ENCODE measurements at regions not wholly inside any gene's neighbourhood (a gene's known extent, or its start where the extent isn't known, plus 50 kb on each side); places are given as distances from the start of the nearest gene placed in this dataset.

DNA sequence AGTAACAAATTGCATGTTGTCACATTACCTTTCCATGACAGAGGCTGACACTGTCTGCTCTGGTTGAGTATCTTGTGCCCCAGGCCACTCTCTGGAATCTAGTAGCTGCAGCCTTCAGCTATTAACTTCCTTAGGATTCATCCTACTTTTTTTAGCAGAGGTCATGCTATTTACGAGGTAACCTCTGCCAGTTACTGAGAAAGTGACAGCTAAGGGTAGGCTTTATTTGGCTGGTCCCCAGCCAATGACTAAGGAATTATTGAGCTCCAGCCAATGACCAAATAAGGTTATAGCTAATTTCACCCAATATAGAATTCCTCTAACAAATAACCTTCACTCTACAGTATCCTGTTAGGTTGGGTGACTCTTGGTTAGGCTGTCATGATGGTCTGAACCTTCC is 1361.7 kb downstream of the XPNPEP1 start (continued):
- no peak for TF ChIP-seq ASH2L (IDR thresholded peaks at IDR 0.05; ENCODE audit: low read length)

DNA sequence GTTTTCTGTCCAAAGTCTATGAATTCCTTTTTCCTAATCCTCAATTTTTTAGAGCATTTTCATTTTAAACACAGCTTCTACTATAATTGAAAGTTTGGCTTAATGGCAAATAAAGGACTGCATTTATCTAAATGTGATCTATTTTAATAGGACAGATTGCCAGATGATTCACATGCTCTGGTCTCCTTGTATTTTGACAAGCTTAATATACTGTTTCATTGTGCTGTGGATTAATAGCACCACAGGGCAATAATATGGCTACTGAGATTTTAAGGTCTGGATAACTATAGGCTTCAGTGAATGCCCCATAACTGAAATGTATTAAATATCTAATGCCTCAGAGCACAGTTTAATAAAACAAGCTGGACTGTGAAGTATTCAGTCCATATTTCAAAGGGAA is 1362.8 kb downstream of the XPNPEP1 start:
- no peak overlapping the region for H3K9ac ChIP-seq (replicated peaks in 1 of 4; ENCODE audit: extremely low read depth in 1 of 4, low read depth in 3 of 4, low read length in 3 of 4)
- no peak overlapping the region for H3K27ac ChIP-seq (ENCODE audit: low read depth, low read length)
- H3K23me2 ChIP-seq (ENCODE audit: low read depth, low read length): no peaks in the 10 kb centered on the region; the same call in 1 of the 2 replicates
- H4K5ac ChIP-seq (ENCODE audit: insufficient read length, low read depth, low read length): no peak overlapping the region
- no peaks in the 10 kb centered on the region for H3K4me1 ChIP-seq (replicated peaks in 1 of 4; ENCODE audit: control insufficient read depth in 3 of 4, insufficient read depth in 4 of 4, low read length in 3 of 4)
- H3K4me3 ChIP-seq (ENCODE audit: extremely low read depth in 1 of 4, insufficient read depth in 2 of 4, low read depth in 3 of 4, low read length in 4 of 4): no peak overlapping the region
- no peak overlapping the region for H3K56ac ChIP-seq (replicated peaks; ENCODE audit: insufficient read length, low read depth, low read length)
- H2AK5ac ChIP-seq (ENCODE audit: low read depth, low read length): no peak overlapping the region
- H4K8ac ChIP-seq (ENCODE audit: extremely low read depth, insufficient read depth, low read length): no peak overlapping the region
- no peaks in the 10 kb centered on the region for H3K79me1 ChIP-seq (ENCODE audit: low read depth, low read length)
- no peaks in the 10 kb centered on the region for H4K20me1 ChIP-seq (replicated peaks in 1 of 2; ENCODE audit: control insufficient read depth in 1 of 2, insufficient read depth in 2 of 2, low read length in 2 of 2)
- H2BK120ac ChIP-seq (replicated peaks; ENCODE audit: low read depth, low read length): no peak overlapping the region
- H3K18ac ChIP-seq (ENCODE audit: extremely low read depth, low read length): no peak overlapping the region
- H2BK15ac ChIP-seq (ENCODE audit: low read length): no peak overlapping the region
- no peaks in the 10 kb centered on the region for H3K79me2 ChIP-seq (ENCODE audit: control insufficient read depth in 1 of 2, insufficient read depth in 2 of 2, low read length in 2 of 2)
- no peaks in the 10 kb centered on the region for H3K9me3 ChIP-seq (ENCODE audit: insufficient read depth in 2 of 2, low read depth in 1 of 2, low read length in 1 of 2)
- no peaks in the 10 kb centered on the region for H3K27me3 ChIP-seq (replicated peaks in 1 of 4; ENCODE audit: control insufficient read depth in 3 of 4, extremely low read depth in 1 of 4, insufficient read depth in 3 of 4, low read length in 3 of 4)
- H2BK5ac ChIP-seq (ENCODE audit: low read depth, low read length): no peak overlapping the region
- H3K14ac ChIP-seq (ENCODE audit: insufficient read length): no peak overlapping the region
- ChIA-PET CTCF (ENCODE audit: partially characterized antibody) (interaction anchor here (0.6 kb wide), 1 partner anchor 1597 kb away, joined by 3 read pairs; no protein-coding TSS in a partner anchor), POLR2A (ENCODE audit: partially characterized antibody) (no interaction called here)
- DNase-seq (ENCODE audit: low read depth in 1 of 2, low spot score in 2 of 2): no peak
- H4K91ac ChIP-seq (replicated peaks; ENCODE audit: insufficient read length, low read length): no peak overlapping the region
- no peak overlapping the region for H2AFZ ChIP-seq (ENCODE audit: low read length)
- H2BK12ac ChIP-seq (ENCODE audit: low read depth, low read length): no peak overlapping the region
- H3K4me2 ChIP-seq (ENCODE audit: insufficient read depth in 1 of 2, low read depth in 2 of 2, low read length in 2 of 2): no peak overlapping the region
- no peaks in the 10 kb centered on the region for H3K36me3 ChIP-seq (ENCODE audit: control insufficient read depth in 2 of 4, insufficient read depth in 4 of 4, low read length in 3 of 4)
- no peak overlapping the region for H3K4ac ChIP-seq (replicated peaks; ENCODE audit: insufficient read length, low read depth, low read length)
- H2BK20ac ChIP-seq (ENCODE audit: low read length): no peak overlapping the region
- no peak overlapping the region for H3K23ac ChIP-seq (ENCODE audit: insufficient read length)
- TF ChIP-seq YY1 (IDR thresholded peaks at IDR 0.05; ENCODE audit: low read depth, low read length) (no peak), SAP30 (IDR thresholded peaks at IDR 0.05; ENCODE audit: insufficient read depth, insufficient replicate concordance, low read length) (no peak), CBX8 (IDR thresholded peaks at IDR 0.05; ENCODE audit: borderline replicate concordance, low read depth, low read length) (no peak), BACH1 (IDR thresholded peaks at IDR 0.05; ENCODE audit: low read length) (no peak)
- no peak for FAIRE-seq
